ENCODE measurements at regions not wholly inside any gene's neighbourhood (a gene's known extent, or its start where the extent isn't known, plus 50 kb on each side); places are given as distances from the start of the nearest gene placed in this dataset.

DNA sequence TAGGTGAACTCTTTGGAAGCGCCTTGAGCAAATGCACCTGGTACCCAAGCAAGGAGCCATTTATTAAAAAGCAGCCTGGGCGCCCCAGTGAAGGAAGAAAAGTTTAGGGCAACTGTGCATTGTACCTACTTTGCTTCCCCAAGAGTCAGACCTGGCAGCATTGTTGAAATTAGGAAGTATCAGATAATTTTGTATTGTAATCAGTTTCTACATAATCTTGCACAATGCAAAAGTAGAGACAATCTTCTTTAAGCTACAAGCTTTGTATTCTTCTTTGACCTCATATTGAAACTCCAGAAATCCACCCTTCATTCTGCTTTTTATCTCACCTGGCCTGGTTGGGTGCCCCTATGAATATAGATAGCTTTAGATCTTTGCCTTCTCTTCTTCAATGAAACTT is 490.8 kb downstream of the RASEF start:
- FAIRE-seq (no peak), DNase-seq (ENCODE audit: extremely low read depth in 1 of 4, low spot score in 3 of 4) (no peak), ATAC-seq (no peak)
- in situ Hi-C loops (cut with MboI): no loop called here
- H3K9me3 ChIP-seq (replicated peaks; ENCODE audit: control insufficient read depth, insufficient read depth, low read depth, low read length): no peaks in the 10 kb centered on the region
- H3K4me2 ChIP-seq (ENCODE audit: insufficient read depth, low read length): no peak overlapping the region
- TF ChIP-seq FOXK1 (CRISPR knock-in tag; IDR thresholded peaks at IDR 0.05; ENCODE audit: borderline replicate concordance) (no peak), ZNF253 (CRISPR knock-in tag; conservative IDR thresholded peaks at IDR 0.05) (no peak), ZNF584 (CRISPR knock-in tag; IDR thresholded peaks at IDR 0.05; ENCODE audit: low read depth) (no peak), IRF2 (CRISPR knock-in tag; IDR thresholded peaks at IDR 0.05) (no peak), PRPF4 (IDR thresholded peaks at IDR 0.05; ENCODE audit: insufficient read depth, low read depth, low read length, poor library complexity, severe bottlenecking) (no peak), ZSCAN29 (IDR thresholded peaks at IDR 0.05) (no peak)
- POLR2A ChIA-PET: no interaction called here
- H3K4me3 ChIP-seq: no peak overlapping the region
- no peaks in the 10 kb centered on the region for H3K9me1 ChIP-seq (ENCODE audit: control insufficient read depth, insufficient read depth, low read length)
- WGBS (ENCODE audit: insufficient coverage, low coverage, missing lambda C conversion rate): 0% methylated on average over 1 of the region's 2 CpGs
- intact Hi-C loops (cut with micrococcal nuclease): no loop called here
- CTCF ChIA-PET (ENCODE audit: low intra/inter-chr PET ratio): no interaction called here
- no TSS peak for BruUV-seq (replicated peaks)
- no peak overlapping the region for H3K9ac ChIP-seq (ENCODE audit: insufficient read depth in 1 of 2, low read depth in 2 of 2, low read length in 2 of 2)
- no peaks in the 10 kb centered on the region for H4K20me1 ChIP-seq (replicated peaks; ENCODE audit: control insufficient read depth, insufficient read depth, low read length)
- no peaks in the 10 kb centered on the region for H3K4me1 ChIP-seq (replicated peaks in 1 of 2; ENCODE audit: control insufficient read depth in 2 of 2, insufficient read depth in 2 of 2, low read length in 2 of 2)
- H2AFZ ChIP-seq (ENCODE audit: low read depth, low read length): no peak overlapping the region
- H3K27ac ChIP-seq (ENCODE audit: extremely low read depth, low read depth, low read length): no peak overlapping the region
- H3K27me3 ChIP-seq (ENCODE audit: control insufficient read depth in 2 of 2, insufficient read depth in 2 of 2, low read length in 2 of 2): no peaks in the 10 kb centered on the region
- H3K36me3 ChIP-seq (ENCODE audit: control insufficient read depth, insufficient read depth, low read length): no peaks in the 10 kb centered on the region
- H3K79me2 ChIP-seq (ENCODE audit: control insufficient read depth, insufficient read depth, low read length): no peaks in the 10 kb centered on the region

DNA sequence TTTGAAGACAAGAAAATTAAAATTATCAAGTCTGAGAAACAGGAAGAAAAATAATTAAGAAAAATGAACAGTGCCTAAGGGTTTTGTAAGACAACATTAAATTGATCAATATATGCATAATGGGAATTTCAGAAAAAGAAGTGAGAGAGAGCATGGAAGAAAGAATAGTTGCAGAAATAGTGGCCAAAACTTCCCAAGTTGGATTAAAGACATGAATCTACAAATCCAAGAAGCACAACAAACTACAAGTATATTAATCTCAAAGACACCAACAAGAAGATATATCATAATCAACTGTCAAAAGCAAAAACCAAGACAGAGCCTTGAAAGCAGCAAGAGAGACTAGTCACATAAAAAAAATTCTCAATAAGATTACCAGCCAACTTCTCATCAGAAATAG is 488.0 kb downstream of the RASEF start:
- BruUV-seq (replicated peaks): no TSS peak
- H3K4me1 ChIP-seq (replicated peaks in 1 of 2; ENCODE audit: control insufficient read depth in 2 of 2, insufficient read depth in 2 of 2, low read length in 2 of 2): no peaks in the 10 kb centered on the region
- H3K27ac ChIP-seq (ENCODE audit: extremely low read depth, low read depth, low read length): no peak overlapping the region
- no peaks in the 10 kb centered on the region for H3K36me3 ChIP-seq (ENCODE audit: control insufficient read depth, insufficient read depth, low read length)
- in situ Hi-C loops (cut with MboI) (no loop called here), intact Hi-C loops (cut with micrococcal nuclease) (no loop called here)
- H3K9me1 ChIP-seq (ENCODE audit: control insufficient read depth, insufficient read depth, low read length): no peaks in the 10 kb centered on the region
- FAIRE-seq: no peak
- no peak for DNase-seq (ENCODE audit: extremely low read depth in 1 of 4, low spot score in 3 of 4)
- no peak overlapping the region for H3K4me2 ChIP-seq (ENCODE audit: insufficient read depth, low read length)
- no peaks in the 10 kb centered on the region for H4K20me1 ChIP-seq (replicated peaks; ENCODE audit: control insufficient read depth, insufficient read depth, low read length)
- H2AFZ ChIP-seq (ENCODE audit: low read depth, low read length): no peak overlapping the region
- ATAC-seq: no peak
- ChIA-PET CTCF (ENCODE audit: low intra/inter-chr PET ratio) (no interaction called here), POLR2A (no interaction called here)
- no peak overlapping the region for H3K4me3 ChIP-seq
- no peaks in the 10 kb centered on the region for H3K27me3 ChIP-seq (ENCODE audit: control insufficient read depth in 2 of 2, insufficient read depth in 2 of 2, low read length in 2 of 2)
- H3K9ac ChIP-seq (ENCODE audit: insufficient read depth in 1 of 2, low read depth in 2 of 2, low read length in 2 of 2): no peak overlapping the region
- H3K9me3 ChIP-seq (replicated peaks; ENCODE audit: control insufficient read depth, insufficient read depth, low read depth, low read length): no peaks in the 10 kb centered on the region
- H3K79me2 ChIP-seq (ENCODE audit: control insufficient read depth, insufficient read depth, low read length): no peaks in the 10 kb centered on the region
- TF ChIP-seq, protein P1, sequence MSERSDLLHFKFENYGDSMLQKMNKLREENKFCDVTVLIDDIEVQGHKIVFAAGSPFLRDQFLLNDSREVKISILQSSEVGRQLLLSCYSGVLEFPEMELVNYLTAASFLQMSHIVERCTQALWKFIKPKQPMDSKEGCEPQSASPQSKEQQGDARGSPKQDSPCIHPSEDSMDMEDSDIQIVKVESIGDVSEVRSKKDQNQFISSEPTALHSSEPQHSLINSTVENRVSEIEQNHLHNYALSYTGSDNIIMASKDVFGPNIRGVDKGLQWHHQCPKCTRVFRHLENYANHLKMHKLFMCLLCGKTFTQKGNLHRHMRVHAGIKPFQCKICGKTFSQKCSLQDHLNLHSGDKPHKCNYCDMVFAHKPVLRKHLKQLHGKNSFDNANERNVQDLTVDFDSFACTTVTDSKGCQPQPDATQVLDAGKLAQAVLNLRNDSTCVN (CRISPR knock-in tag; IDR thresholded peaks at IDR 0.05): no peak
- TF ChIP-seq, protein P2, sequence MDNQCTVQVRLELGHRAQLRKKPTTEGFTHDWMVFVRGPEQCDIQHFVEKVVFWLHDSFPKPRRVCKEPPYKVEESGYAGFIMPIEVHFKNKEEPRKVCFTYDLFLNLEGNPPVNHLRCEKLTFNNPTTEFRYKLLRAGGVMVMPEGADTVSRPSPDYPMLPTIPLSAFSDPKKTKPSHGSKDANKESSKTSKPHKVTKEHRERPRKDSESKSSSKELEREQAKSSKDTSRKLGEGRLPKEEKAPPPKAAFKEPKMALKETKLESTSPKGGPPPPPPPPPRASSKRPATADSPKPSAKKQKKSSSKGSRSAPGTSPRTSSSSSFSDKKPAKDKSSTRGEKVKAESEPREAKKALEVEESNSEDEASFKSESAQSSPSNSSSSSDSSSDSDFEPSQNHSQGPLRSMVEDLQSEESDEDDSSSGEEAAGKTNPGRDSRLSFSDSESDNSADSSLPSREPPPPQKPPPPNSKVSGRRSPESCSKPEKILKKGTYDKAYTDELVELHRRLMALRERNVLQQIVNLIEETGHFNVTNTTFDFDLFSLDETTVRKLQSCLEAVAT (IDR thresholded peaks at IDR 0.05): no peak
- TF ChIP-seq ZNF609 (CRISPR knock-in tag; IDR thresholded peaks at IDR 0.05; ENCODE audit: borderline replicate concordance): no peak

Measured in K562 (cell line).